HCT116 (cell line): ENCODE measurements at regions not wholly inside any gene's neighbourhood (a gene's known extent, or its start where the extent isn't known, plus 50 kb on each side); places are given as distances from the start of the nearest gene placed in this dataset.

ENCODE experiments used
- ATAC-seq: fragments of 200-7000 bp; cut with Tn5 transposase; 2 replicates; pipeline ENCODE4 v1.9.1; 2020; ENCODE audit warnings: mild to moderate bottlenecking, moderate library complexity
- BruUV-seq: library from RNA; stranded (reverse); fragments of 400-500 nt; replicated peaks from 2 replicates; lab custom pipeline; 2021; lab: Mats Ljungman, UMichigan
- CTCF ChIA-PET: fragments of 300-600 bp; sonication (Branson Sonifier 250); formaldehyde crosslinking; loops from one replicate; lab custom pipeline; 2021; ENCODE audit warnings: antibody characterized with exemption; lab: Charles Lee
- POLR2A ChIA-PET: fragments of 300-600, 350-600 bp; sonication (Branson Sonifier 250); formaldehyde crosslinking; loops from one replicate; lab custom pipeline; 2021; ENCODE audit warnings: antibody characterized with exemption; lab: Charles Lee
- RAD21 ChIA-PET, 2 experiments: fragments of 300-600 bp; sonication (Branson Sonifier 250); formaldehyde crosslinking; loops; one replicate each; lab custom pipeline; 2023; ENCODE audit warnings: low total read pairs in 2 of 2; ENCODE audit not compliant: uncharacterized antibody in 2 of 2, unreplicated experiment in 2 of 2, low non-redundant PET in 1 of 2; lab: Charles Lee
- DNase-seq: peaks from one replicate; pipeline ENCODE4 v3.0.0-alpha.2; 2010; ENCODE audit warnings: low read depth, low spot score
- H2AFZ ChIP-seq: fragments of 200-600 bp; shearing (Covaris generic), sonication (generic); 2 replicates; pipeline ENCODE4 v1.6.1; 2017; ENCODE audit warnings: low read depth, mixed run types, mixed read lengths, antibody characterized with exemption, low read length; ENCODE audit not compliant: poor library complexity, severe bottlenecking
- H3K27ac ChIP-seq: 2 replicates; pipeline ENCODE4 v1.5.1; 2012; ENCODE audit warnings: low read depth, low read length
- H3K27me3 ChIP-seq: fragments of 200-600 bp; sonication (generic); 2 replicates; pipeline ENCODE4 v1.6.1; 2016; ENCODE audit warnings: mixed run types, low read length, mixed read lengths; ENCODE audit not compliant: insufficient read depth
- H3K36me3 ChIP-seq, 2 experiments: fragments of 200-500 bp in 1 of 2; fragments of 200-600 bp in 1 of 2; sonication (Bioruptor generic) in 1 of 2; sonication (generic) in 1 of 2; 2 replicates each; pipeline versions ENCODE4 v1.5.1 to v1.6.1; 2014 to 2016; ENCODE audit warnings: low read length in 2 of 2, inconsistent platforms in 1 of 2, mixed read lengths in 1 of 2, mixed run types in 1 of 2; ENCODE audit not compliant: insufficient read depth in 2 of 2, control insufficient read depth in 1 of 2
- H3K4me1 ChIP-seq, 2 experiments: fragments of 200-600 bp in 1 of 2; sonication (generic) in 1 of 2; 2 replicates each; pipeline versions ENCODE4 v1.5.1 to v1.6.1; 2012 to 2017; ENCODE audit warnings: low read length in 2 of 2, inconsistent platforms in 1 of 2, mild to moderate bottlenecking in 1 of 2, mixed read lengths in 1 of 2, mixed run types in 1 of 2, moderate library complexity in 1 of 2; ENCODE audit not compliant: insufficient read depth in 2 of 2, control insufficient read depth in 1 of 2
- H3K4me2 ChIP-seq: fragments of 200-600 bp; sonication (generic); 2 replicates; pipeline ENCODE4 v1.6.1; 2017; ENCODE audit warnings: mixed run types, low read length, mixed read lengths
- H3K4me3 ChIP-seq, 2 experiments: fragments of 200-600 bp in 1 of 2; sonication (generic) in 1 of 2; replicated peaks in 1 of 2; 2 replicates each; pipeline ENCODE4 v1.5.1; 2011 to 2016; ENCODE audit warnings: low read length in 2 of 2, control low read depth in 1 of 2, low read depth in 1 of 2, mild to moderate bottlenecking in 1 of 2, mixed read lengths in 1 of 2, mixed run types in 1 of 2
- H3K79me2 ChIP-seq: fragments of 200-600 bp; sonication (generic); 2 replicates; pipeline ENCODE4 v1.6.1; 2017; ENCODE audit warnings: mild to moderate bottlenecking, mixed run types, low read length, moderate library complexity, mixed read lengths; ENCODE audit not compliant: insufficient read depth
- H3K9ac ChIP-seq: fragments of 200-600 bp; sonication (generic); 2 replicates; pipeline ENCODE4 v1.6.1; 2016; ENCODE audit warnings: low read length, mixed read lengths
- H3K9me2 ChIP-seq: fragments of 200-600 bp; sonication (generic), shearing (Covaris generic); 2 replicates; pipeline ENCODE4 v1.6.1; 2017; ENCODE audit warnings: mixed run types, mild to moderate bottlenecking, moderate library complexity; ENCODE audit not compliant: insufficient read depth
- H3K9me3 ChIP-seq, 2 experiments: fragments of 200-500 bp in 1 of 2; fragments of 200-600 bp in 1 of 2; sonication (Bioruptor generic) in 1 of 2; sonication (generic) in 1 of 2; 2 replicates each; pipeline ENCODE4 v1.6.1; 2014 to 2017; ENCODE audit warnings: low read length in 2 of 2, mixed read lengths in 2 of 2, inconsistent platforms in 1 of 2, low read depth in 1 of 2, mild to moderate bottlenecking in 1 of 2, mixed run types in 1 of 2, moderate library complexity in 1 of 2; ENCODE audit not compliant: control insufficient read depth in 1 of 2, insufficient read depth in 1 of 2
- H4K20me1 ChIP-seq: fragments of 200-600 bp; sonication (generic), shearing (Covaris generic); 2 replicates; pipeline ENCODE4 v1.6.1; 2017; ENCODE audit warnings: mixed run types, mild to moderate bottlenecking, moderate library complexity; ENCODE audit not compliant: insufficient read depth
- CBX3 ChIP-seq: IDR thresholded peaks from 2 replicates; pipeline ENCODE4 v1.6.1; 2012; ENCODE audit warnings: low read depth
- CEBPB ChIP-seq: IDR thresholded peaks from 2 replicates; pipeline ENCODE4 v1.6.1; 2012; ENCODE audit warnings: low read depth
- EGR1 ChIP-seq: IDR thresholded peaks from 2 replicates; pipeline ENCODE4 v1.6.1; 2012; ENCODE audit warnings: low read depth
- EZH2 ChIP-seq: fragments of 200-600 bp; sonication (generic); IDR thresholded peaks from 2 replicates; pipeline ENCODE4 v1.6.1; 2017; ENCODE audit warnings: antibody characterized with exemption, mixed run types
- EZH2phosphoT487 ChIP-seq: fragments of 200-600 bp; IDR thresholded peaks from 2 replicates; pipeline ENCODE4 v1.6.1; 2018; ENCODE audit warnings: antibody characterized with exemption, borderline replicate concordance
- FOSL1 ChIP-seq: IDR thresholded peaks from 2 replicates; pipeline ENCODE4 v1.6.1; 2012; ENCODE audit warnings: low read depth
- POLR2A ChIP-seq: IDR thresholded peaks from 2 replicates; pipeline ENCODE4 v1.7.0; 2011; ENCODE audit warnings: borderline replicate concordance; ENCODE audit not compliant: insufficient read depth, insufficient read length; ENCODE audit errors: extremely low read depth
- RAD21 ChIP-seq: IDR thresholded peaks from 2 replicates; pipeline ENCODE4 v1.6.1; 2012; ENCODE audit warnings: low read depth, mild to moderate bottlenecking
- SIN3A ChIP-seq: IDR thresholded peaks from 2 replicates; pipeline ENCODE4 v1.6.1; 2012; ENCODE audit warnings: low read depth
- SP1 ChIP-seq: IDR thresholded peaks from 2 replicates; pipeline ENCODE4 v1.6.1; 2012; ENCODE audit warnings: low read depth
- SRF ChIP-seq: IDR thresholded peaks from 2 replicates; pipeline ENCODE4 v1.6.1; 2012; ENCODE audit warnings: low read depth
- TCF7L2 ChIP-seq: IDR thresholded peaks from 2 replicates; pipeline ENCODE4 v1.7.0; 2011; ENCODE audit warnings: borderline replicate concordance, inconsistent platforms; ENCODE audit not compliant: insufficient read depth, insufficient read length; ENCODE audit errors: extremely low read depth
- ZFX ChIP-seq: fragments of 450-650 bp; IDR thresholded peaks from 2 replicates; pipeline ENCODE4 v1.6.1; 2017
- ZNF274 ChIP-seq: fragments of 200-500 bp; sonication (Bioruptor generic); IDR thresholded peaks from 2 replicates; pipeline ENCODE4 v1.6.1; 2014; ENCODE audit warnings: mild to moderate bottlenecking, low read depth, low read length, inconsistent platforms
- intact Hi-C: fragments of 100-400 bp; cut with micrococcal nuclease; formaldehyde crosslinking; loops from 2 replicates; pipeline ENCODE4 v1.10.0; 2022
- TF ChIP-seq, protein P1 (sequence below): IDR thresholded peaks from 2 replicates; pipeline ENCODE4 v1.6.1; 2011; ENCODE audit warnings: mild to moderate bottlenecking, low read length, moderate library complexity; ENCODE audit not compliant: insufficient replicate concordance; ENCODE audit errors: extremely low read depth
- TF ChIP-seq, protein P2 (sequence below): IDR thresholded peaks from 2 replicates; pipeline ENCODE4 v1.6.1; 2012
- TF ChIP-seq, protein P3 (sequence below): IDR thresholded peaks from 2 replicates; pipeline ENCODE4 v1.6.1; 2012

DNA sequence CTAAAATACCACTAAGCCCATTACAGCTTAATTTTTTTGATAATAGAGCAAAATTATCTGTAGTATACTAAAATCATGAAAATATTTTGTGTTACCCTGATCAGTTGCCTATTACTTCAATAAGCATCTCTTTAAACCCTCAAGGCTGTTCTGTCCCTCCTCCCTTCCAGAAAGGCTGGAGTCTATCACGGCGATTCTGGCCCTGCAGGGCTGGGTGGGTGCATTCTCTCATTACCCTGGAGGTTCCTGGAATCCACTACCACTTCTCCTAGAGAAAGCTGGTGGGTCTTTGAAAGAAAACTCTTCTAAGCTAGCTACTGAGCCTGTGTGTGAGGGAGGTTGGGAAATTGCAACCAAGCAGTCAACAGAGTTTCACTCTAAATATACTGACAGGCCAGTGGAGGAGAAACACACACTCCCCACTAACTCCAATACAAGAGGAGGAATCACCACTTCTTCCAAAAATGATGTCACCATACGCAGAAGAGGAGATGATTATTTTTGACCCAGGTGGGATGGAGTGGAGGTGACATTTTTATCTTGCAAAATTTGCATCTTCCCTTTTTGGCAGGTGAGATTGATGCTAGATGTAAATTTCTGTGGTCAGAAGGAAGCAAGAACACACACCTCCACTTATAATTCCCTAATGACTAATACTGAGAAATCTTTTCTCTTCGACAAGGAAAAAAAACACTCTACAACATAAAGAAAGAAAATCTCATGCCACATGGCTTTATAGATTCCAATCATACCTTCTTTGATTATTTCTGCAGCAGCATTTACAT lies 182.3 kb upstream of the PHACTR1 start:
- H3K36me3 ChIP-seq, result no peaks in the 10 kb centered on the region
- RAD21 ChIA-PET, result no interaction called here
- no peaks in the 10 kb centered on the region for H3K9me3 ChIP-seq
- H3K9me2 ChIP-seq, result no peaks in the 10 kb centered on the region
- H4K20me1 ChIP-seq, result no peaks in the 10 kb centered on the region
- H3K27me3 ChIP-seq, result 0 out of 2 replicates have a peak, but pooled peaks cover 3% of the 10 kb centered on the region
- H3K27ac ChIP-seq, result no peak overlapping the region
- H3K4me3 ChIP-seq, result no peak overlapping the region
- no peaks in the 10 kb centered on the region for H3K4me1 ChIP-seq
- no peak for ATAC-seq
- DNase-seq, result no peak
- CTCF ChIA-PET, result no interaction called here
- POLR2A ChIA-PET, result no interaction called here
- H3K4me2 ChIP-seq, result no peak overlapping the region
- no peaks in the 10 kb centered on the region for H3K79me2 ChIP-seq
- no peak overlapping the region for H3K9ac ChIP-seq
- no peak for TF ChIP-seq ZNF274
- TF ChIP-seq EZH2phosphoT487, result no peak
- TF ChIP-seq FOSL1, result no peak
- TF ChIP-seq CBX3, result no peak
- TF ChIP-seq CEBPB, result no peak
- no peak for TF ChIP-seq ZFX
- TF ChIP-seq EGR1, result no peak
- TF ChIP-seq RAD21, result no peak
- no peak for TF ChIP-seq TCF7L2
- TF ChIP-seq, protein P1, sequence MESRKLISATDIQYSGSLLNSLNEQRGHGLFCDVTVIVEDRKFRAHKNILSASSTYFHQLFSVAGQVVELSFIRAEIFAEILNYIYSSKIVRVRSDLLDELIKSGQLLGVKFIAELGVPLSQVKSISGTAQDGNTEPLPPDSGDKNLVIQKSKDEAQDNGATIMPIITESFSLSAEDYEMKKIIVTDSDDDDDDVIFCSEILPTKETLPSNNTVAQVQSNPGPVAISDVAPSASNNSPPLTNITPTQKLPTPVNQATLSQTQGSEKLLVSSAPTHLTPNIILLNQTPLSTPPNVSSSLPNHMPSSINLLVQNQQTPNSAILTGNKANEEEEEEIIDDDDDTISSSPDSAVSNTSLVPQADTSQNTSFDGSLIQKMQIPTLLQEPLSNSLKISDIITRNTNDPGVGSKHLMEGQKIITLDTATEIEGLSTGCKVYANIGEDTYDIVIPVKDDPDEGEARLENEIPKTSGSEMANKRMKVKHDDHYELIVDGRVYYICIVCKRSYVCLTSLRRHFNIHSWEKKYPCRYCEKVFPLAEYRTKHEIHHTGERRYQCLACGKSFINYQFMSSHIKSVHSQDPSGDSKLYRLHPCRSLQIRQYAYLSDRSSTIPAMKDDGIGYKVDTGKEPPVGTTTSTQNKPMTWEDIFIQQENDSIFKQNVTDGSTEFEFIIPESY, result no peak
- no peak for TF ChIP-seq POLR2A
- TF ChIP-seq, protein P2, sequence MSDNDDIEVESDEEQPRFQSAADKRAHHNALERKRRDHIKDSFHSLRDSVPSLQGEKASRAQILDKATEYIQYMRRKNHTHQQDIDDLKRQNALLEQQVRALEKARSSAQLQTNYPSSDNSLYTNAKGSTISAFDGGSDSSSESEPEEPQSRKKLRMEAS, result no peak
- TF ChIP-seq SP1, result no peak
- TF ChIP-seq SRF, result no peak
- no peak for TF ChIP-seq SIN3A
- TF ChIP-seq, protein P3, sequence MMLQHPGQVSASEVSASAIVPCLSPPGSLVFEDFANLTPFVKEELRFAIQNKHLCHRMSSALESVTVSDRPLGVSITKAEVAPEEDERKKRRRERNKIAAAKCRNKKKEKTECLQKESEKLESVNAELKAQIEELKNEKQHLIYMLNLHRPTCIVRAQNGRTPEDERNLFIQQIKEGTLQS, result no peak
- TF ChIP-seq EZH2, result no peak
- TF ChIP-seq, all 23 proteins: peak for 0
- intact Hi-C loops, result no loop called here
- BruUV-seq, result no TSS peak
- H2AFZ ChIP-seq, result no peak overlapping the region
